Prostate gland (tissue), 2 donors: ENCODE measurements at regions not wholly inside any gene's neighbourhood (a gene's known extent, or its start where the extent isn't known, plus 50 kb on each side); places are given as distances from the start of the nearest gene placed in this dataset.

Experiments
- POLR2AphosphoS5 ChIP-seq: sonication (generic); formaldehyde crosslinking; IDR thresholded peaks from one replicate; pipeline ENCODE4 v1.6.1; 2017; ENCODE audit warnings: antibody characterized with exemption
- TF ChIP-seq, protein P1 (sequence below), 4 experiments: fragments of 200-600 bp in 2 of 4; fragments of 450-650 bp in 2 of 4; sonication (generic) in 2 of 4; IDR thresholded peaks; 1 replicate in 3 of 4; 2 replicates in 1 of 4; pipeline ENCODE4 v1.5.1; 2016 to 2019; ENCODE audit warnings: antibody characterized with exemption in 4 of 4, mild to moderate bottlenecking in 2 of 4, moderate library complexity in 2 of 4

DNA sequence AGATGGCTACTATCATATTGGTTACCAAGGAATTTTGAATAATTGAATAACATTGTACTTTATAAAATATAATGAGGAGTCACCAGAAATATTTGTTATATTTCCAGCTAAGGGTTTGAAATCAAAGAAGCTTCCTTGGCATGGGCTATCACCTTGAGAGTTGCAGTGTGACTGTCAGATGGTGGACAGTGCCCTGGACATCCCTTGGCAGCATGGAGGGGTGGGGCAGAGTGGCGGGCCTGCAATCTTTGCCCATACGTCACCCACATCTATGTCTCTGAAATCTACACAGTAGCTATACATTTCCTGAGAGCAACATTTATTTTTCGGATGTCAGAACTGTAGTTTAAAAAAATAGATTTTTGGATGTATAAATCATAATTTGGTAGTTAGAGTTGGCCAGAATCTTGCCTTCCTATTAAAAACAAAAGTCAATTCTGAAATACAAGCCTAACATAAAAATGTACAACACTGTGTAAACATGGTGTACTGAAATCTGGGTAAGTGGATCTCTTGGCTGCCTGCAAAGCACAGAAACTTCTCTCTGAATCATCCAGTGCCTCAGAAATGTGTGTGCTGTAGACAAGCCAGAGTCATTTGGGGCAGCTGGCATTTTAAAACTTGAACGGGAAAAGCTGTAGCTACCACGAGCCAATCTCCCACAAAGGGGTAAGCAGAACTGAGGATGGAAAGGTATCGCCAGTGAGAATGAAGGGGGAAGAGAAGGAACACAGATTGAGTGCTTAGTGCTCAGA is 124.2 kb upstream of the ARHGAP28 start:
- TF ChIP-seq POLR2AphosphoS5, result peak; percentile 80
- TF ChIP-seq, protein P1, sequence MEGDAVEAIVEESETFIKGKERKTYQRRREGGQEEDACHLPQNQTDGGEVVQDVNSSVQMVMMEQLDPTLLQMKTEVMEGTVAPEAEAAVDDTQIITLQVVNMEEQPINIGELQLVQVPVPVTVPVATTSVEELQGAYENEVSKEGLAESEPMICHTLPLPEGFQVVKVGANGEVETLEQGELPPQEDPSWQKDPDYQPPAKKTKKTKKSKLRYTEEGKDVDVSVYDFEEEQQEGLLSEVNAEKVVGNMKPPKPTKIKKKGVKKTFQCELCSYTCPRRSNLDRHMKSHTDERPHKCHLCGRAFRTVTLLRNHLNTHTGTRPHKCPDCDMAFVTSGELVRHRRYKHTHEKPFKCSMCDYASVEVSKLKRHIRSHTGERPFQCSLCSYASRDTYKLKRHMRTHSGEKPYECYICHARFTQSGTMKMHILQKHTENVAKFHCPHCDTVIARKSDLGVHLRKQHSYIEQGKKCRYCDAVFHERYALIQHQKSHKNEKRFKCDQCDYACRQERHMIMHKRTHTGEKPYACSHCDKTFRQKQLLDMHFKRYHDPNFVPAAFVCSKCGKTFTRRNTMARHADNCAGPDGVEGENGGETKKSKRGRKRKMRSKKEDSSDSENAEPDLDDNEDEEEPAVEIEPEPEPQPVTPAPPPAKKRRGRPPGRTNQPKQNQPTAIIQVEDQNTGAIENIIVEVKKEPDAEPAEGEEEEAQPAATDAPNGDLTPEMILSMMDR (IDR thresholded peaks at IDR 0.05), result no peak
